ENCODE measurements at regions not wholly inside any gene's neighbourhood (a gene's known extent, or its start where the extent isn't known, plus 50 kb on each side); places are given as distances from the start of the nearest gene placed in this dataset.

DNA sequence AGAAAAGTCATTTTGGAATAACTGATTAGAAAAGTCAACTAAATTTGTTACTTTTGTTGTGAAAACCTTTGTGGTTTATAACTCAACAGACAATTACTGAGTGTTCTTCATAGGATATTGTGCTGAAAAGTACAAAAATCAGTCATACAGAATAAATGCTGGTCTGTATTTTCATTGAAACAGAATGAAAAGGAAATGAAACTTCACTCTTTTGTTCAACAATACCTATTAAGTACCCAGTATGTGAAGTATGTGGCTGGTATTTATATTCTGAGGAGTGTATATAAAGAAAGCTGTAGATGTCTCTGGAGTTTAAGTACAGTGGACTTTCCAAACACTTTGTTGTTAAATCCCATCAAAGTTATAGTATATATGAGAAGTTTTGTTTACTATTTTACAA, 828.4 kb upstream of the ATXN8OS start:
- no peaks in the 10 kb centered on the region for H3K79me2 ChIP-seq (ENCODE audit: control insufficient read depth, insufficient read depth, low read length)
- H2AFZ ChIP-seq (ENCODE audit: control insufficient read depth, low read length) = no peak overlapping the region
- H3K9ac ChIP-seq (ENCODE audit: control insufficient read depth, extremely low read depth, insufficient read depth, low read length) = no peak overlapping the region
- no peaks in the 10 kb centered on the region for H3K9me1 ChIP-seq (ENCODE audit: control insufficient read depth, extremely low read depth, insufficient read depth, low read length)
- H3K4me3 ChIP-seq (ENCODE audit: control insufficient read depth in 2 of 3, extremely low read depth in 1 of 3, insufficient read depth in 2 of 3, low read depth in 1 of 3, low read length in 3 of 3) = no peak overlapping the region
- dilution Hi-C loops (cut with MboI; ENCODE audit: extremely low pct_ligation_motif_present, low sequenced_read_pairs) = no loop called here
- DNase-seq (ENCODE audit: low read depth, low spot score) (no peak), FAIRE-seq (no peak)
- H3K4me2 ChIP-seq (ENCODE audit: control insufficient read depth, extremely low read depth, insufficient read depth, low read depth, low read length) = no peak overlapping the region
- H4K20me1 ChIP-seq (ENCODE audit: control insufficient read depth, extremely low read depth, insufficient read depth, low read length) = no peaks in the 10 kb centered on the region
- H3K27me3 ChIP-seq (ENCODE audit: control insufficient read depth, extremely low read depth, insufficient read depth, low read length) = no peaks in the 10 kb centered on the region
- peaks cover 2% of the 10 kb centered on the region for H3K9me3 ChIP-seq (ENCODE audit: control insufficient read depth, low read depth, low read length)
- H3K27ac ChIP-seq (ENCODE audit: control insufficient read depth, insufficient read depth, low read length) = no peak overlapping the region
- TF ChIP-seq, protein P1, sequence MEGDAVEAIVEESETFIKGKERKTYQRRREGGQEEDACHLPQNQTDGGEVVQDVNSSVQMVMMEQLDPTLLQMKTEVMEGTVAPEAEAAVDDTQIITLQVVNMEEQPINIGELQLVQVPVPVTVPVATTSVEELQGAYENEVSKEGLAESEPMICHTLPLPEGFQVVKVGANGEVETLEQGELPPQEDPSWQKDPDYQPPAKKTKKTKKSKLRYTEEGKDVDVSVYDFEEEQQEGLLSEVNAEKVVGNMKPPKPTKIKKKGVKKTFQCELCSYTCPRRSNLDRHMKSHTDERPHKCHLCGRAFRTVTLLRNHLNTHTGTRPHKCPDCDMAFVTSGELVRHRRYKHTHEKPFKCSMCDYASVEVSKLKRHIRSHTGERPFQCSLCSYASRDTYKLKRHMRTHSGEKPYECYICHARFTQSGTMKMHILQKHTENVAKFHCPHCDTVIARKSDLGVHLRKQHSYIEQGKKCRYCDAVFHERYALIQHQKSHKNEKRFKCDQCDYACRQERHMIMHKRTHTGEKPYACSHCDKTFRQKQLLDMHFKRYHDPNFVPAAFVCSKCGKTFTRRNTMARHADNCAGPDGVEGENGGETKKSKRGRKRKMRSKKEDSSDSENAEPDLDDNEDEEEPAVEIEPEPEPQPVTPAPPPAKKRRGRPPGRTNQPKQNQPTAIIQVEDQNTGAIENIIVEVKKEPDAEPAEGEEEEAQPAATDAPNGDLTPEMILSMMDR (optimal IDR thresholded peaks at IDR 0.05 in 1 of 3, IDR thresholded peaks at IDR 0.05 in 1 of 3, conservative IDR thresholded peaks at IDR 0.05 in 1 of 3; ENCODE audit: extremely low read depth in 1 of 3, insufficient read depth in 2 of 3, low read length in 3 of 3) = no peak
- no peak for TF ChIP-seq EZH2 (IDR thresholded peaks at IDR 0.05; ENCODE audit: low read length)
- no peaks in the 10 kb centered on the region for H3K4me1 ChIP-seq (ENCODE audit: control insufficient read depth, extremely low read depth, insufficient read depth, low read length)
- H3K36me3 ChIP-seq (ENCODE audit: control insufficient read depth in 2 of 2, extremely low read depth in 1 of 2, insufficient read depth in 2 of 2, low read length in 2 of 2) = no peaks in the 10 kb centered on the region

- Histone ChIP-seq H3K9ac (ENCODE audit: control insufficient read depth, extremely low read depth, insufficient read depth, low read length) (no peak overlapping the region), H3K27ac (ENCODE audit: control insufficient read depth, insufficient read depth, low read length) (no peak overlapping the region), H3K9me1 (ENCODE audit: control insufficient read depth, extremely low read depth, insufficient read depth, low read length) (no peaks in the 10 kb centered on the region), H2AFZ (ENCODE audit: control insufficient read depth, low read length) (no peak overlapping the region), H3K9me3 (ENCODE audit: control insufficient read depth, low read depth, low read length) (no peaks in the 10 kb centered on the region), H3K4me1 (ENCODE audit: control insufficient read depth, extremely low read depth, insufficient read depth, low read length) (no peaks in the 10 kb centered on the region), H3K4me2 (ENCODE audit: control insufficient read depth, extremely low read depth, insufficient read depth, low read depth, low read length) (no peak overlapping the region), H3K36me3 (ENCODE audit: control insufficient read depth in 2 of 2, extremely low read depth in 1 of 2, insufficient read depth in 2 of 2, low read length in 2 of 2) (no peaks in the 10 kb centered on the region), H3K4me3 (ENCODE audit: control insufficient read depth in 2 of 3, extremely low read depth in 1 of 3, insufficient read depth in 2 of 3, low read depth in 1 of 3, low read length in 3 of 3) (no peak overlapping the region), H3K27me3 (ENCODE audit: control insufficient read depth, extremely low read depth, insufficient read depth, low read length) (no peaks in the 10 kb centered on the region), H3K79me2 (ENCODE audit: control insufficient read depth, insufficient read depth, low read length) (no peaks in the 10 kb centered on the region), H4K20me1 (ENCODE audit: control insufficient read depth, extremely low read depth, insufficient read depth, low read length) (no peaks in the 10 kb centered on the region)
- no peak for DNase-seq (ENCODE audit: low read depth, low spot score)
- no peak for FAIRE-seq
- dilution Hi-C loops (cut with MboI; ENCODE audit: extremely low pct_ligation_motif_present, low sequenced_read_pairs) = no loop called here
- TF ChIP-seq, protein P1 (optimal IDR thresholded peaks at IDR 0.05 in 1 of 3, IDR thresholded peaks at IDR 0.05 in 1 of 3, conservative IDR thresholded peaks at IDR 0.05 in 1 of 3; ENCODE audit: extremely low read depth in 1 of 3, insufficient read depth in 2 of 3, low read length in 3 of 3) = no peak
- TF ChIP-seq EZH2 (IDR thresholded peaks at IDR 0.05; ENCODE audit: low read length) = no peak
These were observed 833.4 kb upstream of the ATXN8OS start for GRCh38 chr13:69274231-69274630.

Measured in keratinocyte (primary cell).